ENCODE measurements at regions not wholly inside any gene's neighbourhood (a gene's known extent, or its start where the extent isn't known, plus 50 kb on each side); places are given as distances from the start of the nearest gene placed in this dataset.

DNA sequence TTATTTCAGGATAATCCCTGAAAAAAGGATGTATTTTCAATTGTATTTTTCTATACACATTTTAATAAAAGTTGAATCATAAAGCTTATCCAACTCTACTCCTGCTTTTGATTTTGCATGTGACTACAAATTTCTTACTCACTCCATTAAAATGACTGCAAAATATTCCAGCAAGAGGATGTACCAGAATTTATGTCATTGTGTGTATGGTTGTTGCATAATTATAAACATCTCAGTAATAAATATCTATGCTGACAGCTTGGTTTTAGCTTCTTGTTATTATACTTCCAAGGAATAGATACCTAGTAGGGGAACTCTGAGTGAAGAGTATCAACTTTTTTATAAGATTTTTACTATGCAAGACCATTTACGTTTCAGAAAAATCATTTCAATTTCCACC is 463.2 kb upstream of the RUNX1 start:
- no peak overlapping the region for H3K4ac ChIP-seq (ENCODE audit: low read depth, low read length)

More for the DNA sequence above, 463.2 kb upstream of the RUNX1 start:
- no peak overlapping the region for H2BK5ac ChIP-seq (ENCODE audit: insufficient read length, low read length)
- no peak overlapping the region for H3K56ac ChIP-seq (ENCODE audit: insufficient read length, low read depth, low read length)
- H4K5ac ChIP-seq (ENCODE audit: insufficient read length, low read depth, low read length) = no peak overlapping the region
- Mint-ChIP-seq H3K4me1 (peaks cover 30 to 33% of the 10 kb centered on the region in 2 experiments), H3K4me3 (no peak overlapping the region), H3K36me3 (ENCODE audit: insufficient read depth in 1 of 3, low read depth in 3 of 3) (peaks cover 0 to 2% (median 0%) of the 10 kb centered on the region in 3 experiments; a peak in 3 of 7 replicates), H3K9me3 (peaks cover 0 to 5% of the 10 kb centered on the region in 2 experiments; a peak in 1 of 5 replicates), H3K27ac (no peak overlapping the region), H3K27me3 (ENCODE audit: low read depth) (no peaks in the 10 kb centered on the region)
- H2BK15ac ChIP-seq (ENCODE audit: low read depth, low read length) = no peak overlapping the region
- no peaks in the 10 kb centered on the region for H4K20me1 ChIP-seq (ENCODE audit: control insufficient read depth, insufficient read depth, insufficient read length)
- no peaks in the 10 kb centered on the region for H3K79me1 ChIP-seq (ENCODE audit: insufficient read depth, low read depth, low read length, poor library complexity, severe bottlenecking)
- no peak overlapping the region for H3T11ph ChIP-seq (ENCODE audit: low read length)
- H4K8ac ChIP-seq (replicated peaks; ENCODE audit: insufficient read length, low read depth, low read length) = no peak overlapping the region
- H3K27ac ChIP-seq (ENCODE audit: insufficient read length, low read depth, low read length) = no peak overlapping the region
- no peaks in the 10 kb centered on the region for H3K9me3 ChIP-seq (ENCODE audit: control insufficient read depth, low read depth, low read length)
- no peak overlapping the region for H3K18ac ChIP-seq (ENCODE audit: insufficient read length, low read depth, low read length)
- no peak overlapping the region for H3K9ac ChIP-seq (ENCODE audit: extremely low read depth, insufficient read length, low read length)
- no peaks in the 10 kb centered on the region for H3K23me2 ChIP-seq (ENCODE audit: insufficient read length, low read depth, low read length, poor library complexity, severe bottlenecking)
- no CpG with 5 or more reads among the region's 1 CpG for WGBS (ENCODE audit: extremely low coverage, insufficient read length, low lambda C conversion rate)
- peaks cover 2% of the 10 kb centered on the region; the same call in 1 of the 2 replicates for H3K4me1 ChIP-seq (ENCODE audit: insufficient read depth, low read length)
- H3K4me2 ChIP-seq (ENCODE audit: insufficient read depth, insufficient read length, low read length) = no peak overlapping the region
- no peak overlapping the region for H3K23ac ChIP-seq (ENCODE audit: insufficient read length, low read depth, low read length)
- H4K91ac ChIP-seq (ENCODE audit: insufficient read length, low read depth, low read length) = no peak overlapping the region
- H2AFZ ChIP-seq (ENCODE audit: low read length) = no peak overlapping the region
- no peak overlapping the region for H2BK120ac ChIP-seq (ENCODE audit: low read depth, low read length, poor library complexity, severe bottlenecking)
- H3K79me2 ChIP-seq (ENCODE audit: insufficient read depth, low read length) = no peaks in the 10 kb centered on the region
- H3K27me3 ChIP-seq (ENCODE audit: insufficient read depth, low read length) = no peaks in the 10 kb centered on the region
- no peak overlapping the region for H2BK12ac ChIP-seq (ENCODE audit: insufficient read length, low read depth, low read length)
- H2AK5ac ChIP-seq (ENCODE audit: insufficient read length, low read length) = no peak overlapping the region
- no peak for DNase-seq
- H2BK20ac ChIP-seq (ENCODE audit: low read depth, low read length, poor library complexity, severe bottlenecking) = no peak overlapping the region
- TF ChIP-seq, protein P1, sequence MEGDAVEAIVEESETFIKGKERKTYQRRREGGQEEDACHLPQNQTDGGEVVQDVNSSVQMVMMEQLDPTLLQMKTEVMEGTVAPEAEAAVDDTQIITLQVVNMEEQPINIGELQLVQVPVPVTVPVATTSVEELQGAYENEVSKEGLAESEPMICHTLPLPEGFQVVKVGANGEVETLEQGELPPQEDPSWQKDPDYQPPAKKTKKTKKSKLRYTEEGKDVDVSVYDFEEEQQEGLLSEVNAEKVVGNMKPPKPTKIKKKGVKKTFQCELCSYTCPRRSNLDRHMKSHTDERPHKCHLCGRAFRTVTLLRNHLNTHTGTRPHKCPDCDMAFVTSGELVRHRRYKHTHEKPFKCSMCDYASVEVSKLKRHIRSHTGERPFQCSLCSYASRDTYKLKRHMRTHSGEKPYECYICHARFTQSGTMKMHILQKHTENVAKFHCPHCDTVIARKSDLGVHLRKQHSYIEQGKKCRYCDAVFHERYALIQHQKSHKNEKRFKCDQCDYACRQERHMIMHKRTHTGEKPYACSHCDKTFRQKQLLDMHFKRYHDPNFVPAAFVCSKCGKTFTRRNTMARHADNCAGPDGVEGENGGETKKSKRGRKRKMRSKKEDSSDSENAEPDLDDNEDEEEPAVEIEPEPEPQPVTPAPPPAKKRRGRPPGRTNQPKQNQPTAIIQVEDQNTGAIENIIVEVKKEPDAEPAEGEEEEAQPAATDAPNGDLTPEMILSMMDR (conservative IDR thresholded peaks at IDR 0.05) = no peak
- H3K14ac ChIP-seq (ENCODE audit: insufficient read depth, low read length) = no peak overlapping the region

Data from H9 (cell line).